ENCODE measurements at regions not wholly inside any gene's neighbourhood (a gene's known extent, or its start where the extent isn't known, plus 50 kb on each side); places are given as distances from the start of the nearest gene placed in this dataset.
"Not testable (repeated sequence)": the region's sequence is repeated elsewhere in the genome, so short reads cannot be mapped to it uniquely, and the experiment has no call there.

DNA sequence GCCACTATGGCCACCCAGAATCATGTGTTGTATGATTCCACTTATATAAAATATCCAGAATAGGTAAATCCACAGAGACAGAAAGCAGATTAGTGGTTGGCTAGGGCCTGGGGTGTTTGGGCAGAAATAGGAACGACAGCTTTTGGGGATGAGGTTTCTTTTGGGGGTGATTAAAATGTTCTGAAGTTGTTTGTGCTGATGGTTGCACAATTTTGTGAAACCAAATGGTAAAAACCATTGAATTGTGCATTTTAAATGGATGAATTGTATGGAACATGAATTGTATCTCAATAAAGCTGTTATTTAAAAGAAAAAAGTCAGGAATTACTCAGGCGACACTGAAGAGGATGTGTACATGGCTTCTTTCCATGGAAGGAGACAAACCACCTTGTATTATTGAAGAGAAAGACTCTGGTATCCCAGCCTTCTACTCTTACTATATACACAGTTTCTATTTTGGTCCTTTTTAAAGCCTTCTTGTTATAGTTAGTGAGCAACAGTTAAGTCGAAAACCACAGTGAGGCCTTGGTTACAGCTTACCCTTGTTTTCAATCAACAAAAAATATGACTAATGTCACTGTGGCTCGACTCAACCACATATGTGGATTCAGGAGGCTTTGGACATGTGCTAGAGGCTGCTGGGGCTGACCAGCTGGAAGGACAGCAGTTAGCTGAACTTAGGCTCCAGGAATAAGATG, 57.1 kb upstream of the KMT2E start:
- peak; percentile 48 to 55 for DNase-seq

GRCh38 chr7:104958371-104958865, 55.6 kb upstream of the KMT2E start:
- no peak for DNase-seq

GRCh38 chr7:104959483-104959882, 54.5 kb upstream of the KMT2E start:
- DNase-seq, result not testable (repeated sequence)

- peak in 1 of 2 donors; percentile 62 for DNase-seq
These were observed 53.1 kb upstream of the KMT2E start for GRCh38 chr7:104960741-104961448.

DNA sequence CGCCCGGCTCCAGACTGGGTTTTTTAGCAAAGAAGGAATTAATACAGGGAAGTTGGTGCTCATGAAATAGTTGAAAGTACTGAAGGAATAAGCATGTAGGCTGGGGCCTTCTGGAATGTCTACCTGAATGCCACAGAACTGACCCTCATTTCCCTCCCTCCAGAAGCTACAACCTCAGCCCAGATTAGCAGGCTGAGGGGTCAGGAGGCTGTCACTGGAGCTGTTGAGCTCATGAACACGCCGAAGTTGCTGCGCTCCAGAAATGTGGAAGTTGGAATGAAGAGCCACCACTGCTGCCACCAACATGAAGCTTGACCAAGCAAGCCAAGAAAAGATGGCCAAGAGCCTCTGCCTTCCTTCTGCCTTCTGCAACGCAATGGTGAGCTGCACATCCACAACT, 52.2 kb upstream of the KMT2E start:
- no peak for DNase-seq

GRCh38 chr7:104962781-104963180, 51.2 kb upstream of the KMT2E start:
- no peak for DNase-seq

- no peak for DNase-seq
These were observed 50.5 kb upstream of the KMT2E start for GRCh38 chr7:104963378-104963990.

GRCh38 chr7:104963991-104964385, 50.0 kb upstream of the KMT2E start:
- DNase-seq, result no peak

All from CD4-positive, alpha-beta T cell treated with Interleukin-1 beta for 1 hour (primary cell).